CD4-positive, alpha-beta T cell treated with Interleukin-15 for 4 hours (primary cell): ENCODE measurements at regions not wholly inside any gene's neighbourhood (a gene's known extent, or its start where the extent isn't known, plus 50 kb on each side); places are given as distances from the start of the nearest gene placed in this dataset.

Experiments used
- DNase-seq: peaks from one replicate; pipeline ENCODE4 v3.0.0-alpha.2; 2020; ENCODE audit warnings: low spot score

GRCh38 chr19:31119951-31120690, 229.1 kb downstream of the TSHZ3 start:
- DNase-seq: no peak

DNA sequence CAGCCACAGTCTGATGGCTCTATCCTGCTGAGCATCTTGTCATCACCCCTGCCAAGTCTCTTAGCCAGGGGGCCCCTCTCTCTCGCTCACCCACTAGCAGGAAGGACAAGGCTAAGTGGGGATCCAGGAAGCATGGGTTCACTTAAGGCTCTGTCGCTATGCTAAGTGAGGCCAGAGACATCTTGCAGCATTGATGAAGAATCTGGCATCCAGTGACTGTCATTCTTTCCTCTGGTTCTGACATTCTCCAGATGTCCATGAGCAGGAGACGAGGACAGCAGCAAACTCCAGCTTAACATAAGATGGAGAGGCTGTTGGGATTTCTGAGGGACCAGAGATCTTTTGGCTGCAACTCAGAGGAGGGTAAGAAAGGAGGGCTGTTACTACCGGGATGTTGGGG, 230.2 kb downstream of the TSHZ3 start:
- no peak for DNase-seq

- no peak for DNase-seq
These were observed 230.8 kb downstream of the TSHZ3 start for GRCh38 chr19:31118287-31118955.

- no peak for DNase-seq
These were observed 234.7 kb downstream of the TSHZ3 start for GRCh38 chr19:31114585-31114984.

GRCh38 chr19:31113293-31113692, 235.9 kb downstream of the TSHZ3 start:
- no peak for DNase-seq

GRCh38 chr19:31112158-31112557, 237.1 kb downstream of the TSHZ3 start:
- no peak for DNase-seq

DNA sequence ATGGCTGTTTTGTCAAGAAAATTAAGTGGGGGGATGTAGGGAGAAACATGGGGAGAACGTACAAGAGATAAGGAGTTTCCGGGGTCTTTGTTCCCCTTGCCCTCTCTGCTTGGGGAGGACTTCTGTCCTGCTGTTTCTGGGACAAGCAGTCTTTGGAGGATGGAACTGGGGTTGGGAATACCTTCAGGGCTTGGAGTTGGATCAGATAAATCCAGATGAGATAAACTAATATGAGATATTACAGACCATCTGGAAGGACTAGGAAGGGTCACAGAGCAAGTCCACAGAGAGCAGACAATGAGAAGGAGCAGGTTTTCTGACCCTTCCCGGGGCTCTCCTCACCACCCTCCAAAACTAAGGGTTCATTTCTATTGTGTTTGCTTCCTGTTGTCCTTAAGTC, 237.5 kb downstream of the TSHZ3 start:
- no peak for DNase-seq

- no peak for DNase-seq
These were observed 238.9 kb downstream of the TSHZ3 start for GRCh38 chr19:31110336-31110735.

- DNase-seq: no peak
These were observed 239.6 kb downstream of the TSHZ3 start for GRCh38 chr19:31109636-31110035.

DNA sequence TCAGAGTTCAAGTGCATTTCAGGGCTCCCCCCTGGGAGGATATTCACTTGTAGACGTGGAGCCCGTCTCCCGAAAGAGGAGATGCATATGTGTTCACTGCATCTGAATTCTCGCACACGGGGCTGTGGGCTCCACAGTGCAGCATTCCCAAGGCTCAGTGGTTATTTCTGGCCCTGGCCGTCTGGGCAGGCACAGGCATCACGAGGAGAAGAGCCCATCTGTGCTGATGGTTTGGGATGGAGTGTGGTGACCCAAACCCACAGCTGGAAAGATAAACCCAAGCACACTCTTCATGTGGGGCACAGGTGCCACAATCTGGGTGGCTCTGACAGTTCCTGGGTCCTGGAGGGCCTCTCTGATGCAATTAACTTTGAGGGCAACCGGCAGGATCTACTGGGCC, 242.1 kb downstream of the TSHZ3 start:
- DNase-seq: no peak

DNA sequence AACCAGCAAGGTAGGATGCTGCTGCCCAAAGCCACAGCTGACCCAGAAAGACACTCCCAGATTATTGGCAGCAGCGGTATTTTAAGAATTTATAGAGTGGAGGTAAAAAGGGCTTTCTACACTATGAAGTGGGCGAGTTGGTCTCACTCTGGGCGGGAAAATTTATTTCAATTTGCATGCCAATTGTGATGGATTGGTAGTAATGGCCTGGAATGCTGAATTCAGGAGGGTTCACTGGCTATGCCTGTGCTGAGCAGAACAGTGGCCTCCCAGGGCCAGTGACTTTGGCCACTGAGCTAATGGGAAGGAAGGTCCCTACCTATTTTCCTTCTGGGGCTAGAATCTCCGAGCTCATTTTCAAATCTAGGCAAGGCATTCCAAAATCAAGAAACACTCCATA, 243.5 kb downstream of the TSHZ3 start:
- no peak for DNase-seq

GRCh38 chr19:31104451-31104850, 244.8 kb downstream of the TSHZ3 start:
- no peak for DNase-seq

DNA sequence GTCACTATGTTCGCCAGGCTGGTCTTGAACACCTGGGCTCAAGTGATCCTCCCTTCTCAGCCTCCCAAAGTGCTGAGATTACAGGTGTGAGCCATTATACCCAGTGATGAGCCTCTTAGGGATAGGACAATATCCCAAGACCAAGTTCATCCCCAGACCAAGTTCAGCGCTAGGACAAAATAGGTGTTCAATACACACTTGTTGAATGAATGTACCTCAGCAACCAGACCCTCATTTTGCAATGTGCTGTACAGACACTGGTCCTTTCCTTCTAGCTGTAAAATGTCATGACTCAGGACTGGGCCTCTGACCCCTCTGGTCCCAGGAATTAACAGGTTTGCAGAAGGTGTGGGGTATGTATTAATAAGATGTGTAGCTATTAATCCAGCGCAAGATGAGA, 246.0 kb downstream of the TSHZ3 start:
- DNase-seq: no peak

DNA sequence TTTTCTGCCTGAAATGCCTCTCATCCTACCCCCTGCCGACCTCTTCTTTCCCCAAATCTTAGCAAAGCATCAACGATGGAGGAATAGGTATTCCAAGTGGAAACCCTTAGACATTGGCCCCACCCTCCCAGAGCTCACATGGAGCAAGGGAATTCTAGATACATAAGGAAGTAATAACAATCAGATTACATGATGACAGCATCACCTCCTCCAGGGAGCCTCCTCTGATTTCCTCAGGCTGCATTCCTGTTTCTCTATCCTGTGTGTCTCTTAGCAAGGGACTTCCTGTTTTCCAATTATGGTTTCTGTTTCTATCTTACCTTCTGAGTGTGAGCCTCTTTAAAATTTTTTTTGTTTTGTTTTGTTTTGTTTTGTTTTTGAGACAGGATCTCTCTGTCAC, 246.6 kb downstream of the TSHZ3 start:
- DNase-seq: no peak

GRCh38 chr19:31100981-31101380, 248.3 kb downstream of the TSHZ3 start:
- no peak for DNase-seq

GRCh38 chr19:31100206-31100590, 249.0 kb downstream of the TSHZ3 start:
- DNase-seq: no peak

DNA sequence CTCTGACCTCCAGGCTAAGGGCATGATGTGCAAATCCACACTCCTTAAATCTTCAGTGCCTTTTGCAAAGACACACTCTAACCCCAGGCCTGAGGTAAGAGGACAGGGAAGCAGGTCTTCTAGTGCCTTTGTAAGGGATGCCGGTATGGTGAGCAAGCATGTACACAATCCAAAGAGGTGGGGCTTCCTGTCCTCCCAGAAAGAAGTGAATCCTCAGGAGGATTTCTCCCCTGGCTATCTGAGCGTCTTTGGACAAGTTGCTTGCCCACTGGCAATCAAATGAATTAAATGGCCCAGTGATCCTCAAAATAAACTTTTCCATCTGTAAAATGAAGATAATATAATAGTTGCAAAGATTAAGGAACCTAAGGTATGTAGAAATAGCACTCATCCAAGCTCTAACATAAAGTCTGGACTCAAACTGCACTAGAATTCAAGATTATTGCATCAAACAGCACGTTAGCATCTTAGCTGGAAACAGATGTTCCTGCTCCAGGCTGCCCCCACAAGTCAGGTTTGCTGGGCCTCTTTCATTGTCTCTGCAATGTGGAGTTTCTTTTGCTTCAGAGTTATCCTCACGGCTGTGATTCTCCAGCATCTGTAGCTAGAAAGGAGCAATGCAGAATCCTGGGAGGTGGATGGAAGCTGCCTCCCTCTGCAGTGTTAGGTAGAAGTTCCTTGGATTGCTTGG, 249.6 kb downstream of the TSHZ3 start:
- no peak for DNase-seq

DNA sequence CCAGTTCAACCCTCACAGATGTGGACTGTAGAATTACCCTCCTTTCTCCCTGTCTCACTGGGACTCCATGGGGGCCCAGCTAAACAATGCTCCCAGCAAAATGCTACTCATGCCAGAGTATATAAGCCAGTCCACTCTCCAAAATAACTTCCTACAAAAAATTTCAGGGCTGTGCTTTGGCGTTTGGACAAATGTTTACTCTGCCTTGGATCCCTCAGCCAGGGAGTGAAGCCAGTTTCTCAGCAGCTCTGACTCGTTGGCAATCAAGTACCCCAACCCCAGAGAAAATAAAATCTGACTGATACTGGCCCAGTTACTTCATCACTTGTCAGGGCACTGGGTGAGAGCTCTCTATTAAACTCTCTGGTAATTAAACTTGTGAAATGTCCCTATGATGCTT, 250.4 kb downstream of the TSHZ3 start:
- DNase-seq: no peak

DNA sequence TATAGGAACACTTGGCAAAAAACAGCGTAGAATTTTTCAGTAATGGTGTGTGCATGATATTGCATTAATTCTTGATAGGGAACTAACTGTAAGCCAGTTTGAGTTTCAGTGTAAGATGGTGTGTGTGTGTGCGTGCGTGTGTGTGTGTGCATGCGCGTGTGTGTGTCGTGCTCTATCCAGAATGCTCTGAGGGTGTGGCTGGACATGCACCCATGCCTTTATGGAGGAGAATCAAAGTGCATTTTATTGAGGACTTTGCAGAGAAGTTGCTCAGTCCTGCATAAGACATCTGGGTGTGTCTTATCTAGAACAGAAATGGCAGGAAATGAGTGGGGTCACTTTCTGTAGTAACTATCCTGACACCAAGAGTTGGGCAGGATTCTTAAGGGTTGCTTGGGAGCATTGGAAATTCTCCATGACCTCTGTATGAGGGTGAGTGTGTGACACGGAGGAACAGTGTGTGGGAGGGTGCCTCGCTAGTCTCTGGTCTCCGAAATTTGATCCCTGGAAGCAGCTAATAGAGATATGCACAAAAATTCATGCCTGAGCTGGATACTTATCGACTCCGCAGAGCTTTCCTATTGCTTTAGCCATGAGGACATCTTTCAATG, 252.2 kb downstream of the TSHZ3 start:
- DNase-seq: no peak

DNA sequence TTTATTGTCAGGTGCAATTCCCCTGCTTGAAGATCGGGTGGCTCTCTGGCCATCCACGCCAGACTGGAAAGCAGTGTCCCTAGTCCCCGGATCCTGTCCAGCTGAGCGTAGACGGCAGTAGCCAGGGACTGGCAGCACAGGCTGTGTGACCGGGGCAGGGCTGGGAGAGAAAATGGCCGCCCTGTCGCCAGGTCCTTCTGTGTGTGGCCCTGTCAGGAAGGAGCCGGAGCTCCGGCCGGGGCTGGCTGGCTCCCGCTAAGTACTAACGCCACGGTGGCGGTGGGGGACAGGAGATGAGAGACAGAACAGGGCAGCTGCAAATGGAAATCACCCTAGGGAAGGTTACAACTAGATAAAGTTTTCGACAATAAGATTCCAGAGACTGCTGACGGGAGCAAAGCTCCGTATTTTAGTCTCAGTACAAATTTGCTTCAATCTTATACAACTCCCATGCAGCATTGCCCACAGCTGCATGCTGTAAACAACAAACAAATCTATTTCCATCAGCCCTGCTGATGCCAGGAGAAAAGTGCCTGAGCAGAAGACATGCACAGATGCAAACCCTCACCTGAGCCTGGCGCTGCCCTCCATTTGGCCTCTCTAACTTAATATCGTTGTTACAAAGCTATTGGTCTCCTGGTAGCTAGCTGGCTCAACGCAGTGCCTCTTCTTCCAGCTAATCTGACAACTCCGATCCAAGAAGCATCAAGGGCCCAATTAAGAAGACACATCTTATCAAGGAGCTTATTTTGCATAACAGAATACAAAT, 253.0 kb downstream of the TSHZ3 start:
- no peak for DNase-seq

GRCh38 chr19:31095100-31095804, 254.0 kb downstream of the TSHZ3 start:
- no peak for DNase-seq

DNA sequence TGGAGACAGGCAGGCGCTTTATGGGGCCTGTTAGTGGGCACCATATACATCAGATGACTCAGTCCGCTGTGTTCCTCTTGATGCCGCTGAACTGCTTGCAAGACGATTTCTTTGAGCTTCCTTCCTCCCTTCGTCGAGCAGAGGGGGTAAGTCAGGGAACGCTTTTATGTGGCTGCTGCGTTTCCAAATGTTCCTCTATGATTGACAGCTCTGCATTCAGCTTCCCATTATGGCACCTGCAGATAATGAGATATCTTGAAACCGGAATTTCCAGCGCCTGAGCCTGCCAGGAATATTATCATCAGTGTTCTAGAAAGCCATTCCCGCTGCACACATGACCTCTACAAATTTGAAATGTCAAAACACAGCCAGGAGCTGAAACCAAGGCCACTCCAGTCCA, 257.0 kb downstream of the TSHZ3 start:
- DNase-seq: no peak
